RWPE2 (cell line): ENCODE measurements at regions not wholly inside any gene's neighbourhood (a gene's known extent, or its start where the extent isn't known, plus 50 kb on each side); places are given as distances from the start of the nearest gene placed in this dataset.

Experiments
- ATAC-seq: fragments of 200-7000 bp; cut with Tn5 transposase; 3 replicates; pipeline ENCODE4 v1.9.1; 2021; ENCODE audit warnings: low read depth
- DNase-seq: peaks from one replicate; pipeline ENCODE4 v3.0.0-alpha.2; 2020; ENCODE audit warnings: low spot score
- H3K27ac ChIP-seq: fragments of 450-650 bp; 2 replicates; pipeline ENCODE4 v1.5.1; 2017; ENCODE audit warnings: mild to moderate bottlenecking; ENCODE audit not compliant: poor library complexity, severe bottlenecking
- H3K27me3 ChIP-seq: fragments of 250-450 bp; sonication (Bioruptor Pico); 2 replicates; pipeline ENCODE4 v1.5.1; 2021; ENCODE audit warnings: mild to moderate bottlenecking, moderate library complexity; ENCODE audit not compliant: insufficient read depth, poor library complexity, severe bottlenecking
- H3K36me3 ChIP-seq: fragments of 250-450 bp; sonication (Bioruptor Pico); 2 replicates; pipeline ENCODE4 v1.5.1; 2020; ENCODE audit warnings: low read depth, mild to moderate bottlenecking, moderate library complexity
- H3K4me1 ChIP-seq: fragments of 250-450 bp; sonication (Bioruptor Pico); 2 replicates; pipeline ENCODE4 v1.5.1; 2021; ENCODE audit warnings: mild to moderate bottlenecking, moderate library complexity; ENCODE audit not compliant: insufficient read depth, poor library complexity, severe bottlenecking
- H3K4me3 ChIP-seq: fragments of 250-450 bp; sonication (Bioruptor Pico); 2 replicates; pipeline ENCODE4 v1.5.1; 2021; ENCODE audit warnings: mild to moderate bottlenecking, moderate library complexity; ENCODE audit not compliant: severe bottlenecking
- H3K9me3 ChIP-seq: fragments of 250-450 bp; sonication (Bioruptor Pico); 2 replicates; pipeline ENCODE4 v1.5.1; 2021; ENCODE audit warnings: mild to moderate bottlenecking, moderate library complexity; ENCODE audit not compliant: severe bottlenecking
- CTCF ChIP-seq: fragments of 450-650 bp; IDR thresholded peaks from one replicate; pipeline ENCODE4 v1.5.1; 2017; ENCODE audit warnings: mild to moderate bottlenecking, moderate library complexity; ENCODE audit not compliant: poor library complexity, severe bottlenecking

- no peaks in the 10 kb centered on the region for H3K9me3 ChIP-seq
- no peaks in the 10 kb centered on the region for H3K27me3 ChIP-seq
- ATAC-seq (no peak), DNase-seq (no peak)
- H3K4me1 ChIP-seq: peaks cover 8% of the 10 kb centered on the region
- no peaks in the 10 kb centered on the region for H3K36me3 ChIP-seq
- TF ChIP-seq CTCF: no peak
- no peak overlapping the region for H3K4me3 ChIP-seq
- H3K27ac ChIP-seq: no peak overlapping the region
Observed at GRCh38 chr2:234265206-234265605, 214.7 kb downstream of the SPP2 start.

GRCh38 chr2:234261736-234262135, 211.2 kb downstream of the SPP2 start:
- no peak for TF ChIP-seq CTCF
- DNase-seq: no peak
- Histone ChIP-seq H3K4me3 (no peak overlapping the region), H3K4me1 (peaks cover 35% of the 10 kb centered on the region), H3K27me3 (no peaks in the 10 kb centered on the region), H3K36me3 (no peaks in the 10 kb centered on the region), H3K27ac (peak overlapping the region; percentile 100), H3K9me3 (no peaks in the 10 kb centered on the region)
- ATAC-seq: no peak

- Histone ChIP-seq H3K4me1 (peaks cover 55% of the 10 kb centered on the region), H3K4me3 (no peak overlapping the region), H3K9me3 (no peaks in the 10 kb centered on the region), H3K27ac (peak overlapping the region; percentile 100), H3K27me3 (no peaks in the 10 kb centered on the region), H3K36me3 (no peaks in the 10 kb centered on the region)
- ATAC-seq (no peak), DNase-seq (no peak)
- TF ChIP-seq CTCF: no peak
Observed at GRCh38 chr2:234259440-234259839, 208.9 kb downstream of the SPP2 start.

- H3K27me3 ChIP-seq: no peaks in the 10 kb centered on the region
- ATAC-seq (peak; percentile 80), DNase-seq (peak; percentile 93)
- no peaks in the 10 kb centered on the region for H3K9me3 ChIP-seq
- H3K27ac ChIP-seq: peak overlapping the region; percentile 100
- H3K4me1 ChIP-seq: peaks cover 55% of the 10 kb centered on the region
- H3K4me3 ChIP-seq: no peak overlapping the region
- peak; percentile 1 for TF ChIP-seq CTCF
- no peaks in the 10 kb centered on the region for H3K36me3 ChIP-seq
Observed at GRCh38 chr2:234258562-234259141, 208.2 kb downstream of the SPP2 start.

- H3K36me3 ChIP-seq: no peaks in the 10 kb centered on the region
- H3K27ac ChIP-seq: peak overlapping the region; percentile 100
- no peaks in the 10 kb centered on the region for H3K9me3 ChIP-seq
- DNase-seq (peak; percentile 92), ATAC-seq (peak; percentile 93)
- H3K4me1 ChIP-seq: peaks cover 55% of the 10 kb centered on the region
- H3K4me3 ChIP-seq: no peak overlapping the region
- H3K27me3 ChIP-seq: no peaks in the 10 kb centered on the region
- TF ChIP-seq CTCF: peak; percentile 84
Observed at GRCh38 chr2:234257859-234258561, 207.5 kb downstream of the SPP2 start.
